Common myeloid progenitor, CD34-positive (primary cell): ENCODE measurements at regions not wholly inside any gene's neighbourhood (a gene's known extent, or its start where the extent isn't known, plus 50 kb on each side); places are given as distances from the start of the nearest gene placed in this dataset.

Experiments used
- CTCF ChIA-PET: fragments of 350-600 bp; sonication (Branson Sonifier 250); formaldehyde crosslinking; loops from one replicate; lab custom pipeline; 2021; ENCODE audit warnings: antibody characterized with exemption; lab: Charles Lee
- POLR2A ChIA-PET: fragments of 350-600 bp; sonication (Branson Sonifier 250); formaldehyde crosslinking; loops from one replicate; lab custom pipeline; 2021; ENCODE audit warnings: antibody characterized with exemption; lab: Charles Lee
- DNase-seq, 3 donors: peaks; one replicate each; pipeline versions ENCODE4 v3.0.0 to v3.0.0-alpha.2; 2013
- H3K27ac ChIP-seq, 2 experiments: 1 replicate in 1 of 2; 2 replicates in 1 of 2; pipeline ENCODE4 v1.7.0; 2013; ENCODE audit warnings: inconsistent platforms in 2 of 2, low read length in 2 of 2, mild to moderate bottlenecking in 2 of 2, low read depth in 1 of 2, moderate library complexity in 1 of 2; ENCODE audit not compliant: severe bottlenecking in 2 of 2, insufficient read depth in 1 of 2, poor library complexity in 1 of 2
- H3K27me3 ChIP-seq, 5 experiments: replicated peaks in 2 of 5; 1 replicate in 3 of 5; 2 replicates in 2 of 5; pipeline versions ENCODE4 v1.6.1 to v1.7.0; 2013; ENCODE audit warnings: low read length in 4 of 5, mild to moderate bottlenecking in 2 of 5, moderate library complexity in 2 of 5, inconsistent platforms in 1 of 5; ENCODE audit not compliant: insufficient read depth in 5 of 5, control insufficient read depth in 4 of 5
- H3K36me3 ChIP-seq, 4 experiments: 1 replicate in 2 of 4; 2 replicates in 2 of 4; pipeline versions ENCODE4 v1.6.1 to v1.7.0; 2013; ENCODE audit warnings: low read length in 3 of 4, control low read depth in 1 of 4, mild to moderate bottlenecking in 1 of 4; ENCODE audit not compliant: control insufficient read depth in 4 of 4, insufficient read depth in 4 of 4
- H3K4me1 ChIP-seq, 4 experiments: 1 replicate in 3 of 4; 2 replicates in 1 of 4; pipeline versions ENCODE4 v1.6.1 to v1.7.1; 2013; ENCODE audit warnings: low read length in 3 of 4, mild to moderate bottlenecking in 3 of 4, control low read depth in 1 of 4, inconsistent platforms in 1 of 4, moderate library complexity in 1 of 4; ENCODE audit not compliant: control insufficient read depth in 4 of 4, insufficient read depth in 4 of 4; ENCODE audit errors: control extremely low read depth in 1 of 4
- H3K4me3 ChIP-seq, 7 experiments: 1 replicate in 4 of 7; 2 replicates in 3 of 7; pipeline versions ENCODE4 v1.5.1 to v1.7.0; 2013; ENCODE audit warnings: mild to moderate bottlenecking in 7 of 7, low read length in 6 of 7, moderate library complexity in 6 of 7, inconsistent platforms in 2 of 7, low read depth in 2 of 7, control low read depth in 1 of 7; ENCODE audit not compliant: insufficient read depth in 4 of 7, control insufficient read depth in 1 of 7; ENCODE audit errors: extremely low read depth in 1 of 7
- H3K9me3 ChIP-seq, 5 experiments: 1 replicate in 4 of 5; 2 replicates in 1 of 5; pipeline versions ENCODE4 v1.6.1 to v1.7.1; 2013; ENCODE audit warnings: low read length in 4 of 5, mild to moderate bottlenecking in 2 of 5, inconsistent platforms in 1 of 5, low read depth in 1 of 5, moderate library complexity in 1 of 5; ENCODE audit not compliant: control insufficient read depth in 4 of 5, insufficient read depth in 2 of 5; ENCODE audit errors: control extremely low read depth in 1 of 5
- WGBS: methylation state at CpG from one replicate; pipeline ENCODE4 v1.1.5; 2013; ENCODE audit not compliant: insufficient coverage; 5-methylcytosine and 5-hydroxymethylcytosine counted together

- no peaks in the 10 kb centered on the region for H3K4me1 ChIP-seq
- no peak overlapping the region for H3K27ac ChIP-seq
- DNase-seq, result no peak
- POLR2A ChIA-PET, result no interaction called here
- CTCF ChIA-PET, result interaction anchor here (1.3 kb wide), 1 partner anchor 12 kb away, joined by 3 read pairs; no protein-coding TSS in a partner anchor
- no peaks in the 10 kb centered on the region for H3K27me3 ChIP-seq
- H3K9me3 ChIP-seq, result no peaks in the 10 kb centered on the region
- no peak overlapping the region for H3K4me3 ChIP-seq
- no peaks in the 10 kb centered on the region for H3K36me3 ChIP-seq
These were observed 82.2 kb upstream of the ATP1B1 start for GRCh38 chr1:169024255-169024654.

DNA sequence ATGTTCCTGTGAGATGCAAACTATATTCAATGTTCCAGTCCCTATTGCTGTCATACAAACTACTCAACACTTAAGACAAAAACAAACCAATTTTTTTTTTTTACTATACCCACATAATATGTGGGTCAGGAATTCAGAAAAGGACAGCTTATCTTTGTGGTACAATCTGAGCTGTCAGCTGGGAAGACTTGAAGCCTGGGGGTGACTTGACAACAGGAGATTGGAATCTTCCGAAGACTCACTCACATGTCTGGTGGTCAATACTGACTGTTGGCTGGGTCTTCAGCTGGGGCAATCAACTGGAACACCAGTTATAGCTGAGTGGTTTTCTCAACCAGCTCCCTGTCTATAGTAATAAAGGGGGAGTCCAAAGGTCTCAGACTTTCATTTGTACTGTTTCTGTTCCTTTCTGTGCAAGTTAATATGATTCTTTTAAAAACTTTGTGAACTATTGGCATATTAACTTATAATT lies 81.7 kb upstream of the ATP1B1 start:
- Histone ChIP-seq H3K27me3 (no peaks in the 10 kb centered on the region), H3K4me3 (no peak overlapping the region), H3K36me3 (no peaks in the 10 kb centered on the region), H3K4me1 (no peaks in the 10 kb centered on the region), H3K27ac (no peak overlapping the region), H3K9me3 (no peaks in the 10 kb centered on the region)
- 100% methylated on average over 1 of the region's 1 CpG for WGBS
- ChIA-PET CTCF (interaction anchor here (1.3 kb wide), 1 partner anchor 11 kb away, joined by 3 read pairs; no protein-coding TSS in a partner anchor), POLR2A (no interaction called here)
- no peak for DNase-seq

GRCh38 chr1:169025412-169025811 lies 81.1 kb upstream of the ATP1B1 start:
- CTCF ChIA-PET, result interaction anchor here (1.3 kb wide), 1 partner anchor 11 kb away, joined by 3 read pairs; no protein-coding TSS in a partner anchor

DNA sequence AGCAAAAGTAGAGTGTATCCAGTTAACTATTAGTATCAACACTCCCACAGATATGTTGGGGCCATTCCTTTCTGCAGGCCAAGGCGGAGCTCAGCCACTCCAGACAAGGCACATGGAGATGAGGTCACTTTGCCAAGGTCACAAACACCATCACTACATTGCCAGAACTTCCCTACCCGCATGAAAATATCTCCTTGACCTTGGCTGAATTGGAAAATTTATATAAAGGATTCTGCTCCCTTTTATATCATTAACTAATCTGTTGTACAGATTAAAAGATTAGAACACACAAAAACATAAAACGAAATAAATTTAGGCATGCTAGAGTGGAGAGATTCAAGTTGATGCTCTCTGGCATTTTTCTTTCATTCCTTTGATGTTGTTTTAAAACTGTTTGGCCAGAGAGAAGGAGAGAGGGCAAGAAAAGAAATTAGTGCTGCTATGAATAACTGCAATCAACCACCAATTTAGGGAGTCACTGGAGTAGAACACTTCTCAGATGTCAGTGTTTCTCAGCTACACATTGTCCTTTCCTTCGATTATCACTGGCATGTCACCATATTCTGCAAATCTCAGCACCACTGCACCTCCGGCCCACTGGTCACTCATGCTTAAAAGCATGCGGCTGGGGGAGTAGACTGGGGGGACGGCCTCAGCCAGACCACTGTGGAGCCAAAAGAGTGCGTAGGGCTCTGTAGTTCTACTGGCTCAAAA lies 78.7 kb upstream of the ATP1B1 start:
- POLR2A ChIA-PET, result no interaction called here
- H3K9me3 ChIP-seq, result no peaks in the 10 kb centered on the region
- DNase-seq, result no peak
- no peaks in the 10 kb centered on the region for H3K4me1 ChIP-seq
- no peak overlapping the region for H3K27ac ChIP-seq
- H3K4me3 ChIP-seq, result no peak overlapping the region
- CTCF ChIA-PET, result no interaction called here
- no peaks in the 10 kb centered on the region for H3K27me3 ChIP-seq
- no peaks in the 10 kb centered on the region for H3K36me3 ChIP-seq
- WGBS, result 94% methylated on average over 4 of the region's 8 CpGs

More at GRCh38 chr1:169025412-169025811, 81.1 kb upstream of the ATP1B1 start:
- no CpG with 5 or more reads among the region's 1 CpG for WGBS
- no peaks in the 10 kb centered on the region for H3K27me3 ChIP-seq
- no peaks in the 10 kb centered on the region for H3K9me3 ChIP-seq
- no peak overlapping the region for H3K4me3 ChIP-seq
- H3K36me3 ChIP-seq, result no peaks in the 10 kb centered on the region
- no peaks in the 10 kb centered on the region for H3K4me1 ChIP-seq
- POLR2A ChIA-PET, result no interaction called here
- H3K27ac ChIP-seq, result no peak overlapping the region
- no peak for DNase-seq

DNA sequence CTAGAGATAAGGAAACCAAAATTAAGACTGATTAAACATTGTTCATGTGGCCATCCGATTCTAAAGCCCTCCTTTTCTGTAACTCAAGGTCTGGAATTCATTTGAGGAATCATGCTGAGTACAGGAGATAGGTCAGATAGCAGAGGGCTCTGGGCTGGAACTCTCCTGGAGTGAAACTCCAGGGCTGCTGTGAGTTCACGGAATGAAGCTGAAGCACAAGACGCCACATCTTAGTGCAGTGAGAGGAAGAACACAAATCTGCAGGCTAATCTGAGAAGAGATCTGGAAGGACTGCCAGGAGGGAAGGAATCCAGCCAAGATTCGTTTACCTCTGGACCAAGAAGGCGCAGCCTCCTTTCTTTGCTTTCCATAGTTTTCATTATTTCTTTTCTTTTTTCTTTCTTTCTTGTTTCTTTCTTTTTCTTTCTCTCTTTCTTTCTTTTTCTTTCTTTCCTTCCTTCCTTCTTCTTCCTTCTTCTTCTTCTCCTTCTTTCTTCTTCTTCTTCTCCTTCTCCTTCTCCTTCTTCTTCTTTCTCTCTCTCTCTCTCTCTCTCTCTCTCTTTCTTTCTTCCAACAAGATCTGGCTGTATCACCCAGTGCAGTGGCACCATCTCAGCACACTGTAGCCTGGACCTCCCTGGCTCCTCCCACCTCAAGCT lies 74.8 kb upstream of the ATP1B1 start:
- H3K4me1 ChIP-seq, result no peaks in the 10 kb centered on the region
- H3K36me3 ChIP-seq, result no peaks in the 10 kb centered on the region
- ChIA-PET CTCF (no interaction called here), POLR2A (no interaction called here)
- peaks cover 0 to 7% (median 4%) of the 10 kb centered on the region in 5 experiments for H3K9me3 ChIP-seq
- no peak for DNase-seq
- H3K4me3 ChIP-seq, result peak overlapping the region in 1 of 7 experiments; percentile 7
- 49% methylated on average over 5 of the region's 5 CpGs for WGBS
- H3K27me3 ChIP-seq, result no peaks in the 10 kb centered on the region
- no peak overlapping the region for H3K27ac ChIP-seq

- H3K36me3 ChIP-seq, result no peaks in the 10 kb centered on the region
- peaks cover 5 to 44% (median 21%) of the 10 kb centered on the region in 4 experiments for H3K4me1 ChIP-seq
- H3K4me3 ChIP-seq, result no peak overlapping the region
- WGBS, result no CpG with 5 or more reads among the region's 4 CpGs
- H3K27me3 ChIP-seq, result no peaks in the 10 kb centered on the region
- peak; percentile 24 to 79 (median 69) for DNase-seq
- H3K27ac ChIP-seq, result no peak overlapping the region
- CTCF ChIA-PET, result no interaction called here
- peaks cover 0 to 14% (median 3%) of the 10 kb centered on the region in 5 experiments for H3K9me3 ChIP-seq
- POLR2A ChIA-PET, result no interaction called here
These were observed 65.1 kb upstream of the ATP1B1 start for GRCh38 chr1:169041366-169041765.

GRCh38 chr1:169042377-169042776 lies 64.1 kb upstream of the ATP1B1 start:
- H3K4me3 ChIP-seq, result no peak overlapping the region
- ChIA-PET POLR2A (interaction anchor here (0.5 kb wide), 1 partner anchor 177 kb away, joined by 3 read pairs; no protein-coding TSS in a partner anchor), CTCF (interaction anchor here (1.0 kb wide), 1 partner anchor 15 kb away, joined by 3 read pairs; no protein-coding TSS in a partner anchor)
- no peak overlapping the region for H3K27ac ChIP-seq
- H3K9me3 ChIP-seq, result peaks cover 0 to 5% (median 0%) of the 10 kb centered on the region in 5 experiments
- peaks cover 5 to 44% (median 21%) of the 10 kb centered on the region in 4 experiments for H3K4me1 ChIP-seq
- H3K36me3 ChIP-seq, result no peaks in the 10 kb centered on the region
- no peak for DNase-seq
- no peaks in the 10 kb centered on the region for H3K27me3 ChIP-seq
